GOT3 (cell line): ENCODE measurements at regions not wholly inside any gene's neighbourhood (a gene's known extent, or its start where the extent isn't known, plus 50 kb on each side); places are given as distances from the start of the nearest gene placed in this dataset.

Experiments used
- DNase-seq: peaks from one replicate; lab custom pipeline; 2025; ENCODE audit warnings: mixed read lengths; lab: John Stamatoyannopoulos, UW

- no peak for DNase-seq
Measured at GRCh38 chr3:170780955-170781354, 89.0 kb downstream of the RPL22L1 start.

GRCh38 chr3:170780471-170780870 lies 89.5 kb downstream of the RPL22L1 start:
- no peak for DNase-seq

GRCh38 chr3:170778240-170779217 lies 91.5 kb downstream of the RPL22L1 start:
- no peak for DNase-seq

DNA sequence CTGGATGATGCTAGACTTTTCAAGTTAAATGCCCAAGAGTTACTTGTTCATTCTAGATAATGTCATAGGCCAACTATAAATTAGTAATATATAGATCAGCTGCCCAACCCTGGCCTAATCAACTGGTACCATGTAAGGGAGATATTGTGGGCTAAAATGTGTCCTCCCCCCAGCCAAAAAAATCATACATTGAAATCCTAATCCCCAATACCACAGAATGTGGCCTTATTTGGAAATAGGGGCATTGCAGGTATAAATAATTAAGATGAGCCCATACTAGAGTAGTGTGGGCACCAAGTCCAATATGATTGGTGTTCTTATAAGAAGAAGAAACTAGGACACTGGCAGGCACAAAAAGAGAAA lies 92.5 kb downstream of the RPL22L1 start:
- no peak for DNase-seq

GRCh38 chr3:170776887-170777563 lies 93.0 kb downstream of the RPL22L1 start:
- DNase-seq, result no peak

DNA sequence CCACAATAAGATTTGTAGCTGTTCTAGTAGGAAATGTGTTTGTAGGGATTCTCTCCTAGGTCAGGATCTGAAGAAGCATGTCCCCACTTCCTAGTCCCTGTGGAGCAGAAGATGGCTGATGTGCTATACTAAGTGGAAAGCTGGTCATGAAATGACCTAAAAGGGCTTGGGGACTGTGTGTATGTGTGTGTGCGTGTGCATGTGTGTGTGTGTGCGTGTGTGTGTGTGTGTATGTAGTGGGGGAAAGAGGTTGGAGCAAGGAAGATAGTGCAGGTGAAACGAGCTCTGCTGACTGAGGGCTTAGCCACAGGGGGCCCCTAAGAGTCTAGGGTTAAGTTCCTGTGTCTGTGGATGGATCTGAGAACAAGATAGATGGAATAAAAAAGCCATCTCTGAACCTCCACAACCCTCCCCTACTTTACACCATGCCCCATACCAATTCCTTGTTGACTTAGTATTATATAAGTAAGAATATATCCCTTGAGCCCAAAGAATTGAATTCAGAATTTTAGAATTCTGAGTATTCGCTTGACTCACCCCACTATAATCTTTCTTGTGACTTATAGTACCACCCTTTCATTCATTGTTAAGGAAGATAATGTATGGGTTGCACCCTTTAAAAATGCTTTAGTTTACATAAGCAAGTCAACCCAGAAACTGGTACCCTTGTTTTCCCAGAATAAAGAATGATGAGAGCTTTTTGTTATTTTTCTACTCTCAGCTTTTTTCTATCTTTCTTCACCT lies 96.1 kb downstream of the RPL22L1 start:
- no peak for DNase-seq

- DNase-seq, result no peak
Measured at GRCh38 chr3:170772175-170772574, 97.8 kb downstream of the RPL22L1 start.

- no peak for DNase-seq
Measured at GRCh38 chr3:170768334-170768801, 101.6 kb downstream of the RPL22L1 start.

- no peak for DNase-seq
Measured at GRCh38 chr3:170767576-170767941, 102.4 kb downstream of the RPL22L1 start.

DNA sequence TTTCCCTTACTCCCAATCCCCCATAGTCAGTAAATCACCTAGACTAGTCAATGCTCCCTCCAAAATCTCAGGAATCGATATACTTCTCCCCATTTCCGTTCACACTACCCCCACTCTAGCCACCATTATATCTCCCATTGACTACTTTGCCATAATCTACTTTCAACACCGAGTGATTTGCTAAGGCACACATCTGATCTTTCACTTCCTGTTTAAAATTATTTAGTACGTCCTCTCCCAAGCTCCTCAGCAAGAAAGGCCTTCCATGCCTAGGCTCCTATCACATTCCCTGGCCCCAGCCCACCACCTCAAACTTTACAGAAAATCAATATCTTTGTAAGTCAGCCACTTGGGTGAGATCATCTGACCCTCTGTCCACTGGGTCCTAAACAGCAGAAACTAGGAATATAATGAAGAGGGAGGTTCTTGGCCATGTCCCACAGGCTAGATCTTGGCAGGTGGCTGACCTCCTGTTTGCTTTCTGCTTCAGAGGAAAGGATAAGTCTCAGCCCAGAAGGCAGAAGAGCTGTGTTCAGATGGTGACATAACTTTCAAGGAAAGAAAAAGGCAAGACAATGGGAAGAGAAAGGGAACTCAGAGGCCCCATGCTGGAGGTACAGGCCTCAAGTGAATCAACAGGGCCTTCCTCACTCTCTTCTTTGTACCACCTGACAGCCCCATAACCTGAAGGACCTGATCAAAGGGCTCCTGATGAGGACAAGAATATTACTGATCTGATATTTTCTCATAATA lies 103.0 kb downstream of the RPL22L1 start:
- no peak for DNase-seq

- DNase-seq, result no peak
Measured at GRCh38 chr3:170766253-170766652, 103.7 kb downstream of the RPL22L1 start.

DNA sequence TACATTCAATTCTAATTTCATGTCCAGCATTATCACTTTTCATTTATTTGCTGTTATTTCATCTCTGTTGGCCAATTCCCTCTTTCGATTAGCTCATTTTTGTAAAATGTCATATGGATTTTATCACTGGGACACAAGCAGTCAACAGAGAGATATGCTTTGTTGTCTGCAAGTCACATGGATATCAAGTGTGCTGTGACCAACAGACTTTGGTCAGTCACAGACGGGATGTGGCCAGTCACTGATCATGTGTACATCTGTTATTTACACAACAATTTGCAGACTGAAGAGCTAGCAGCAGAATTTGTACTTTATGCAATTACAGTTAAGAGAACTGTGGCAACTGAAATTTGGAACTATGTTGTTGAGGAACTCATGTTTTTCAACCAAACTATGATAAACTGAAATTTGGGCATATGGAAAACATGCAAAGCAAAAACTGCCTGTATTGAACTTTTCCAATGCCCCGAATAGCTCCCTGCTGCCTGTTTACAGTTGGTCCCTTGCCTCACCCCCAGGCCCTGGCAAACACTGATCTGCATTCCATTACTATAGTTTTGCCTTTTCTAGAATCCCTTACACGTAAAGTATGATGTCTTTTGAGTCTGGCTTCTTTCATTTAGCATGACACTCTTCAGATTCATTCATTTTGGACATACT lies 104.4 kb downstream of the RPL22L1 start:
- DNase-seq, result no peak

GRCh38 chr3:170764017-170764416 lies 106.0 kb downstream of the RPL22L1 start:
- DNase-seq, result no peak

GRCh38 chr3:170762064-170762463 lies 107.9 kb downstream of the RPL22L1 start:
- DNase-seq, result no peak

DNA sequence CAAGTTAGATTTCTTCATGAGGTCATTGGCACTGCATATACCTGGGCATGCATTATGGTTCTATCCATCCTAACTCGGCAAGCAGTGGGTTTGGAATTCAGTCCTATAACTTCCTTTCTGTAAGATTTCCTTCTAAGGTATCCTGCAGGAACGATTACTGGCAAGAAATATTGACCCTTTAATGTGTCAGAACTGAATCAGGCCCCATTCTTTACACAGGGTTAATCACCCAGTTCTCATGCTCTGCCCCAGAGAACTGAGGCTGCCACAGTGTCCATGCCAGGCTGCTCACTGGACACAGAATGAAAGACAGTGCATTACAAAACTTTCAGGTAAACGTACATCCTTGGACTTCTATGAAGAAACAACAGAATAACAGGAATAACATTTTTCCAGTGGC lies 108.9 kb downstream of the RPL22L1 start:
- DNase-seq, result no peak

DNA sequence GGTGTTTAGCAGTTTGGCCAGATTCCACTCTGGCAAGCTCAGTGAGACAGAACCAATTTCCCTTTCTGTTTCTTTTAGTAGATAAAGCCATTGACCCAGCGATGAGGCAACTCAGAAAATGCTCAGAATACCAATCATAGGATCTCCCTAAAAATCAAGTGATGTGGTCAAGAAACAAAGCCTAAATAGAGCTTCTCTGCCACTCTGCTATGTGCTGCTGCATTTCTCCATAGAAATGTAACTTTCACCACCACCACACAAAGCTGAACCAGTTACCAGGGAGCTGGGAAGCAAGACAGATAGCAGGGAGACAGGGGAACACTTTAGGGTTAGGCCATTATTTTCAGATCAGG lies 109.8 kb downstream of the RPL22L1 start:
- DNase-seq, result no peak

GRCh38 chr3:170759511-170760173 lies 110.4 kb downstream of the RPL22L1 start:
- DNase-seq, result no peak

DNA sequence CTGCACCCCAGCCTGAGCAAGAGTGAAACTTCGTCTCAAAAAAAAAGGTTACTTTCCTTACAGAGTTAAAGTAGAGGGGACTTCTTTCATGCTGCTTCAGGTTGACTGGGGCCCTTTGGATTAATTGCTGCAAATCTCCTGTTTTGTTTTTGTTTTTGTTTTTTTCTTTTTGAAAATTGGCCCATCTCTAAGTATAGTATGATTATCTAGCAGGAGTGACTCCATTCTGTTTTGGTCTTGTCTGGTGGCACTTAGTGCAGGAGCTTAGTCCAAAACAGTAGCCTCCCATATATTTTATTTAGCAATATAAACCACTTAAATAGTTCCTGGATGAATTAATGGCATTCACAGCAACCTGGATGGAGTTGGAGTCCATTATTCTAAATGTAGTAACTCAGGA lies 113.0 kb downstream of the RPL22L1 start:
- DNase-seq, result no peak

- DNase-seq, result no peak
Measured at GRCh38 chr3:170754311-170754693, 115.7 kb downstream of the RPL22L1 start.

GRCh38 chr3:170753421-170754310 lies 116.3 kb downstream of the RPL22L1 start:
- no peak for DNase-seq
